Spleen (tissue), 11 donors: ENCODE measurements at regions not wholly inside any gene's neighbourhood (a gene's known extent, or its start where the extent isn't known, plus 50 kb on each side); places are given as distances from the start of the nearest gene placed in this dataset.

Experiments
- DNase-seq: peaks from one replicate; pipeline ENCODE4 v3.0.0-alpha.2; 2020
- H3K27ac ChIP-seq, 8 donors: fragments of 200-600 bp; sonication (generic) in 7 of 8; 1 replicate in 4 of 8; 2 replicates in 4 of 8; pipeline versions ENCODE4 v1.5.0 to v1.8.0; 2016 to 2021; ENCODE audit warnings: inconsistent platforms in 4 of 8, mild to moderate bottlenecking in 4 of 8, moderate library complexity in 1 of 8
- H3K27me3 ChIP-seq, 7 donors: fragments of 200-600 bp; sonication (generic) in 6 of 7; replicated peaks in 1 of 7; 1 replicate in 4 of 7; 2 replicates in 3 of 7; pipeline versions ENCODE4 v1.5.0 to v1.8.0; 2016 to 2021; ENCODE audit warnings: inconsistent platforms in 3 of 7, mild to moderate bottlenecking in 1 of 7
- H3K36me3 ChIP-seq, 6 donors: fragments of 200-600 bp; sonication (generic) in 5 of 6; 1 replicate in 4 of 6; 2 replicates in 2 of 6; pipeline versions ENCODE4 v1.5.0 to v1.8.0; 2016 to 2021; ENCODE audit warnings: inconsistent platforms in 2 of 6
- H3K4me1 ChIP-seq, 6 donors: fragments of 200-600 bp; sonication (generic) in 5 of 6; 1 replicate in 3 of 6; 2 replicates in 3 of 6; pipeline versions ENCODE4 v1.5.0 to v1.8.0; 2016 to 2021; ENCODE audit warnings: inconsistent platforms in 3 of 6
- H3K4me3 ChIP-seq, 8 donors: fragments of 200-600 bp; sonication (generic) in 7 of 8; 1 replicate in 4 of 8; 2 replicates in 4 of 8; pipeline versions ENCODE4 v1.5.0 to v1.8.0; 2016 to 2021; ENCODE audit warnings: inconsistent platforms in 4 of 8, mild to moderate bottlenecking in 4 of 8, moderate library complexity in 2 of 8
- H3K9me3 ChIP-seq, 8 donors: fragments of 200-600 bp; sonication (generic) in 7 of 8; 1 replicate in 4 of 8; 2 replicates in 4 of 8; pipeline versions ENCODE4 v1.5.0 to v1.8.0; 2016 to 2021; ENCODE audit warnings: inconsistent platforms in 4 of 8
- CTCF ChIP-seq, 11 experiments: fragments of 200-600 bp in 7 of 11; fragments of 450-650 bp in 4 of 11; sonication (generic) in 4 of 11; IDR thresholded peaks in 8 of 11; conservative IDR thresholded peaks in 3 of 11; 1 replicate in 7 of 11; 2 replicates in 4 of 11; pipeline versions ENCODE4 v1.4.0 to v1.8.0; 2016 to 2021; ENCODE audit warnings: antibody characterized with exemption in 11 of 11, inconsistent platforms in 4 of 11, mild to moderate bottlenecking in 1 of 11
- POLR2A ChIP-seq, 3 donors: fragments of 450-650 bp; IDR thresholded peaks; one replicate each; pipeline ENCODE4 v1.5.1; 2017; ENCODE audit warnings: antibody characterized with exemption in 3 of 3, mild to moderate bottlenecking in 1 of 3
- POLR2AphosphoS5 ChIP-seq, 3 donors: sonication (generic); formaldehyde crosslinking; IDR thresholded peaks; one replicate each; pipeline ENCODE4 v1.5.1; 2017; ENCODE audit warnings: antibody characterized with exemption in 3 of 3
- WGBS, 5 donors: extraction: QIAGEN DNeasy Blood & Tissue Kit in 3 of 5; methylation state at CpG; one replicate each; pipeline versions ENCODE4 v1.1.5 to v1.1.7; 2013 to 2018; 5-methylcytosine and 5-hydroxymethylcytosine counted together
- intact Hi-C: fragments of 100-400 bp; cut with DNase I; formaldehyde crosslinking; loops from one replicate; pipeline ENCODE4 v1.15.0; 2023; ENCODE audit warnings: low total_unique reads
- donor health status: healthy with polysubstance abuse.
- donor health status: DM: no; HTN: no; CAD: no; lungs with moderate emphysema.
- donor health status: DM: no; HTN: no; CAD: no.
- donor health status: Bipolar disorder and iron deficiency.
- donor health status: healthy.
- donor health status: DM: no; HTN: no; CAD: no.
- donor health status: DM: yes; HTN: yes; CAD: no.

GRCh38 chr2:7444626-7445025, 527.4 kb downstream of the RNF144A start:
- no peaks in the 10 kb centered on the region for H3K36me3 ChIP-seq
- H3K4me3 ChIP-seq, result no peak overlapping the region
- intact Hi-C loops, result no loop called here
- DNase-seq, result no peak
- WGBS, 5 donors, result 81 to 90% (median 86%) methylated on average over 4 of the region's 4 CpGs
- H3K9me3 ChIP-seq, result no peaks in the 10 kb centered on the region
- no peak for TF ChIP-seq CTCF (IDR thresholded peaks at IDR 0.05 in 8 of 11, conservative IDR thresholded peaks at IDR 0.05 in 3 of 11)
- TF ChIP-seq POLR2A (IDR thresholded peaks at IDR 0.05), result no peak
- TF ChIP-seq POLR2AphosphoS5 (IDR thresholded peaks at IDR 0.05), result no peak
- no peak overlapping the region for H3K27ac ChIP-seq
- no peaks in the 10 kb centered on the region for H3K27me3 ChIP-seq
- no peaks in the 10 kb centered on the region for H3K4me1 ChIP-seq

- Histone ChIP-seq H3K27me3 (no peaks in the 10 kb centered on the region), H3K27ac (no peak overlapping the region), H3K4me1 (peaks cover 0 to 5% (median 0%) of the 10 kb centered on the region in 6 donors), H3K4me3 (no peak overlapping the region), H3K9me3 (no peaks in the 10 kb centered on the region), H3K36me3 (no peaks in the 10 kb centered on the region)
- intact Hi-C loops, result no loop called here
- TF ChIP-seq POLR2A (IDR thresholded peaks at IDR 0.05) (no peak), POLR2AphosphoS5 (IDR thresholded peaks at IDR 0.05) (no peak), CTCF (IDR thresholded peaks at IDR 0.05 in 8 of 11, conservative IDR thresholded peaks at IDR 0.05 in 3 of 11) (no peak)
- 91 to 97% (median 93%) methylated on average over 11 of the region's 11 CpGs for WGBS, 5 donors
- DNase-seq, result no peak
Observed at GRCh38 chr2:7448578-7449264, 531.5 kb downstream of the RNF144A start.

DNA sequence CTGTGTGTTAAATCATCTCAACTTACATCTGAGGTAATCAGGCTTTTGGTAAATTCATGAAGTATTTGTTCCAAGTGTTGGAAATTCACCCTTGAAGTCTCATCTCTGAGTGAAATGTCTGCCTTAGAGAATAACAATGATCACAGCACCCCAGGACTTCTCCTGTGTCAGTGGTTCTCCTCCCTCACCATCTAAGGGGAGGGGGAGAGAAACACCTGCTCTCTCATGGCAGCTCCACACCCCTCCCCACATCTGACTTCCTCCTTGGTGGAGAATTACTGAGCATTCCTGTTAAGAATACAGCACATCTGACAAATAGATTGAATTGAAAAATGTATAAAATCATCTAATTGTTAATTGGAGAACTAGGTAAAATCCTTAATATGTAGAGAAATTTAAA, 532.1 kb downstream of the RNF144A start:
- Histone ChIP-seq H3K27ac (peak overlapping the region in 1 of 8 donors; percentile 34), H3K9me3 (no peaks in the 10 kb centered on the region), H3K36me3 (no peaks in the 10 kb centered on the region), H3K27me3 (no peaks in the 10 kb centered on the region), H3K4me3 (no peak overlapping the region), H3K4me1 (peaks cover 0 to 5% (median 0%) of the 10 kb centered on the region in 6 donors)
- no peak for TF ChIP-seq CTCF (IDR thresholded peaks at IDR 0.05 in 8 of 11, conservative IDR thresholded peaks at IDR 0.05 in 3 of 11)
- no peak for TF ChIP-seq POLR2A (IDR thresholded peaks at IDR 0.05)
- no peak for TF ChIP-seq POLR2AphosphoS5 (IDR thresholded peaks at IDR 0.05)
- intact Hi-C loops, result no loop called here
- DNase-seq, result no peak

DNA sequence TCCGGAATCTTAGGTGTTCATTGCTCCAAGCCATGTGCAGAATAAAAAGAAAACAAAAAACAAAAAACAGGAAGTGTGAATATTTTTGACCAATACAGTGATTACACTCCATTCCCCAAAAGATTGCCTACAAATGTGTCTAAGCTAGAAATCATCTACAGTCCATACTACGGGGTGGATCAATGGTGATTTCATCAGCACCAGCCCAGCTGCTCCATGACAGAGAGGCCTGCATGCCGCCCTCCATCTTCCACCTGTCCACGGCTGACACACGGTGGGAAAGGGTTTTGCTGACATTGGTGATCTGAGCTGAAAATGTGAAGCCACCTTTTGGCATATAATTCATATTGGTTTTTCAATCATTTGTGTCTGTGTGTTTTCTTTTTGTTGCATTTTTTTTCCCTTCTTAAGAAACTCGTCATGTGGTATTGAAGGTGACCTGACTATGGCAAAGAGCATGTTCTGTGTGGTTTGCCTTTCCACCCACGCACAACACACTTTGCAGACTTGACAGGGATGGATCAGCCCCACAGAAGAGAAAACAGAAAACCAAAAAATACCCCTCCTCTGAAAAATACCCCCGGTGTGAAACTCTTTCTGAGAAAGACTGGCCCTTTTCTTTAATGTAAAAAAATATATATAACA, 533.1 kb downstream of the RNF144A start:
- Histone ChIP-seq H3K27ac (peak overlapping the region in 5 of 8 donors; percentile 1 to 70 (median 53)), H3K4me1 (peaks cover 0 to 5% (median 0%) of the 10 kb centered on the region in 6 donors), H3K9me3 (no peaks in the 10 kb centered on the region), H3K27me3 (no peaks in the 10 kb centered on the region), H3K4me3 (no peak overlapping the region), H3K36me3 (no peaks in the 10 kb centered on the region)
- no peak for TF ChIP-seq POLR2AphosphoS5 (IDR thresholded peaks at IDR 0.05)
- no peak for TF ChIP-seq POLR2A (IDR thresholded peaks at IDR 0.05)
- WGBS, 5 donors, result 75 to 84% (median 80%) methylated on average over 8 of the region's 8 CpGs
- intact Hi-C loops, result no loop called here
- DNase-seq, result no peak
